ENCODE measurements at regions not wholly inside any gene's neighbourhood (a gene's known extent, or its start where the extent isn't known, plus 50 kb on each side); places are given as distances from the start of the nearest gene placed in this dataset.

DNA sequence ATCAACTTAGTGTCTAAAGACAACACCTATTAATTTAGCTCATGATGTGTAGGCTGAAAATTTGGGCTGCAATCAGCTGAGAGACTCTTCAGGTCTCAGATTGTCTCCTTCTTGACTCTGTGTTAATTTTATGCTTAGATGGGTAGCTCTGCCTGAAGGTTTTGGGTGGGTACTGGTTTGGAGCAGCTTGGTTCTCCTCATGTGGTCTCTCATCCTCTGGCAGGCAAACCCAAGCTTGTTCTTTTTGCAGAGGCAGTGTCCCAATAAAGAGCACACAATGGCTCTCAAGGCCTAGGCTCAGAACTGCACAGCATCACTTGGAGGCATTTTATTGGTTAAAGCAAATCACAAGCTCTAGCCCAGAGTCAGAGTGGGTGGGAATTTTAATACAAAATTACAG lies 280.6 kb downstream of the BTBD3 start:
- no peaks in the 10 kb centered on the region for H3K9me3 Mint-ChIP-seq
- no peaks in the 10 kb centered on the region for H3K36me3 Mint-ChIP-seq (ENCODE audit: low read depth)
- no peak overlapping the region for H3K27ac Mint-ChIP-seq
- H3K4me1 Mint-ChIP-seq (ENCODE audit: low read depth), result peaks cover 9% of the 10 kb centered on the region
- intact Hi-C loops (cut with micrococcal nuclease), result no loop called here
- no peaks in the 10 kb centered on the region for H3K27me3 Mint-ChIP-seq
- no peak overlapping the region for H3K4me3 Mint-ChIP-seq

DNA sequence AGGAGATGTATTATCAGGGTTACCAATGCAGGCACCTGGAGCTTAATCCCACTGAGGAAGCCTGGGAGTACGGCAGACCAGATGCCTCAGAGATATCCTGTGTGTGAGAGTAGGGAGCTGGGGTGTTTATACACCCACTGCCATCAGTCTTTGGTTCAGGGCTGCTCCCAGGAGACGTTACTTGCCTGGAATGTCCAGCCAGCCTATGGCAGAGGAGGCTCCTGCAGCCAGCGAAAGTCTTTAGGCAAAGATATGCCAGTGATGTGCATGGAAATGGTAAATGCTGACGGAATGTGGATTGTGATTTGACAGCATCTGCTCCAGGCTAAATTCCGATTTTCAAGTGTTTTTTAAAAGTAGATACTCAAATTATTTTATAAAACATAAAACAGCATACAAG lies 282.0 kb downstream of the BTBD3 start:
- intact Hi-C loops (cut with micrococcal nuclease), result no loop called here
- Mint-ChIP-seq H3K36me3 (ENCODE audit: low read depth) (no peaks in the 10 kb centered on the region), H3K4me1 (ENCODE audit: low read depth) (peaks cover 9% of the 10 kb centered on the region)

DNA sequence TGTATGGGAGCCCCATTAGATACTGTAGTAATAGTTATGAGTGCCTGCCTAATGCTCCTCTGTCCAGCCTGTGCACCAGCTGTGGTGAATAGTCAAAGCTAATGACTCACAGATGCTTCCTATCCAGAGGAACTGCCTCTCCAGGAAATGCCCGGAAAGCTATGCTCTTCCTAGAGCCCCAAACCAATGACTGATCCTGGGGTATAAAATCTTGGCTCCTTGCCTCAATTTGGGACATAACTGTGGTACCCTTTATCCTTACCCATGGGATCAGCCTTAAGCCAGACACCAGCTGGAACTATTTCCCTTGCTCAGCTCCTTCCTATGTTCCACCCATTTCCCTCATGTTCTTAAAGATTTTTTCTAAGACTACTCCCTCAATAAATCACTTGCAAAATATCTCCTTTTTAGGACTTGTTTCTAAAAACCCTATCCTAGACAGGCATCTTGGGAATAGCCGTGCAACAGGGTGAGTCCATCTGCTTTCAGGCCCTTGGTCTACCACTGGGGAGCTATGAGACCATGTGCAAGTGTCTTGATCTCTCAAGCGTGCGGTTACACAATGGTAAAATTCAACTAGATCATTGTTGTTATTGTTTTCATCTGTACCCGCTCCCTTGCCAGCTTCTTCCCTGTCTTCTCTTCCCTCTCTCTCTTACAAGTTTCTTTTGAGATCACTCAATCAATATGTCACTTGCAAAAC lies 283.7 kb downstream of the BTBD3 start:
- Mint-ChIP-seq H3K9me3 (no peaks in the 10 kb centered on the region), H3K36me3 (ENCODE audit: low read depth) (no peaks in the 10 kb centered on the region), H3K4me1 (ENCODE audit: low read depth) (peaks cover 9% of the 10 kb centered on the region), H3K27ac (no peak overlapping the region), H3K4me3 (no peak overlapping the region), H3K27me3 (no peaks in the 10 kb centered on the region)
- intact Hi-C loops (cut with micrococcal nuclease), result no loop called here

More for the DNA sequence above, 282.0 kb downstream of the BTBD3 start:
- Mint-ChIP-seq H3K9me3 (no peaks in the 10 kb centered on the region), H3K27me3 (no peaks in the 10 kb centered on the region), H3K27ac (no peak overlapping the region), H3K4me3 (no peak overlapping the region)

DNA sequence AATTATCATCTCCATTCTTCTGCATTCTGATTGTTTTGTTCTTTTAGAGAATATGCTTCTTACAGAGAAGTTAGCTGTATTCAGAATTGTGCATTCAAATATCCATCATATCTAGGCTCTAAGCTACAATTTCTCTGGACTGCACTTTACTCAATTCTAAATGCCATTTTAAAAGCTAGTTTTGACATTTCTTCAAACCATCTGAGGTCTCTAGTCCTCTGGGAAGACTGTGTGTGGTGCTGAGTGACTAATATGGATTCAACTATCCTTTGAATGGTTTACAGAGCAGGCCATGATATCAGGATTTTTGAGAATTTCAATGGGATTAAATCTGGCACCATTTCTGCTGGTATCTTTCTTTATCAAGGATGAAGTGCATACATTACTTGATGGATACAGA lies 285.7 kb downstream of the BTBD3 start:
- peaks cover 6% of the 10 kb centered on the region for H3K4me1 Mint-ChIP-seq (ENCODE audit: low read depth)
- H3K27me3 Mint-ChIP-seq, result no peaks in the 10 kb centered on the region
- H3K9me3 Mint-ChIP-seq, result no peaks in the 10 kb centered on the region
- intact Hi-C loops (cut with micrococcal nuclease), result no loop called here
- no peaks in the 10 kb centered on the region for H3K36me3 Mint-ChIP-seq (ENCODE audit: low read depth)
- no peak overlapping the region for H3K27ac Mint-ChIP-seq
- no peak overlapping the region for H3K4me3 Mint-ChIP-seq

DNA sequence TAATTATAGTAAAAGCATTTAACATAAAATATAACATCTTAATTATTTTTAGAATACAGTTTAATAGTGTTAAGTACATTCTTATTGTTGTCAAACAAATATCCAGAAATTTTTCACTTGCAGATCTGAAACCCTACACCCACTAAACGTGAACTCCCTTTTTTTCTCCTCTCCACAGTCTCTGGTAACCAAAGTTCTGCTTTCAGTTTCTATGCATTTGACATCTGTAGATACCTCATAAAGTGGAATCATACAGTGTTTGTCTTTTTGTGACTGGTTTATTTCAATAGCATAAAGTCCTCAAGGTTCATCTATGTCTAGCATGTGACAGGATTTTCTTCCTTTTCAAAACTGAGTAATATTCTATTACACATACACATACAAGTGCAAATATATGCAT lies 286.3 kb downstream of the BTBD3 start:
- H3K27me3 Mint-ChIP-seq, result no peaks in the 10 kb centered on the region
- intact Hi-C loops (cut with micrococcal nuclease), result no loop called here
- H3K4me1 Mint-ChIP-seq (ENCODE audit: low read depth), result no peaks in the 10 kb centered on the region
- no peak overlapping the region for H3K4me3 Mint-ChIP-seq
- H3K36me3 Mint-ChIP-seq (ENCODE audit: low read depth), result no peaks in the 10 kb centered on the region
- no peaks in the 10 kb centered on the region for H3K9me3 Mint-ChIP-seq
- H3K27ac Mint-ChIP-seq, result no peak overlapping the region

DNA sequence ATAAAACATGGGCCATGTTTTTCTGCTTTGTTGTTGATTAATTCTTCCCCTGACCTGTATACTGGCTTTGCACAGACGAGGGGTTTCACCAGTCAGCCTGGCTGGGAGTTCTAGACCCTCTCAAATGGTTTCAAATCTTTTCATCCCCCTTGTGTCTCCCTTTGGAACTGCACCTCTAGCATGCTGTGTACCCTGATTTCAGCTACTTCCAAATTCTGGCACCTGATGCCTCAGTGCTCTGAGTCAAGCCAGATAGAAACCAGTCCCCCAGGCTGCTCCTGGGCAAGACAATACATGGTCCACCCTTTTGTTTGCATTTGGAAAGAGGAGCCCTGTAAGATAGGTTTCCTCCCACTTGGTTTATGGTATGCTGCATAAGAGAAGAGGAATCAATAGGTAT lies 290.2 kb downstream of the BTBD3 start:
- intact Hi-C loops (cut with micrococcal nuclease), result loop anchor here (2.0 to 5.0 kb wide), 2 partner anchors 195 to 531 kb away; no protein-coding TSS in a partner anchor
- Mint-ChIP-seq H3K9me3 (no peaks in the 10 kb centered on the region), H3K4me3 (no peak overlapping the region), H3K27me3 (no peaks in the 10 kb centered on the region), H3K36me3 (ENCODE audit: low read depth) (no peaks in the 10 kb centered on the region), H3K4me1 (ENCODE audit: low read depth) (no peaks in the 10 kb centered on the region), H3K27ac (no peak overlapping the region)

DNA sequence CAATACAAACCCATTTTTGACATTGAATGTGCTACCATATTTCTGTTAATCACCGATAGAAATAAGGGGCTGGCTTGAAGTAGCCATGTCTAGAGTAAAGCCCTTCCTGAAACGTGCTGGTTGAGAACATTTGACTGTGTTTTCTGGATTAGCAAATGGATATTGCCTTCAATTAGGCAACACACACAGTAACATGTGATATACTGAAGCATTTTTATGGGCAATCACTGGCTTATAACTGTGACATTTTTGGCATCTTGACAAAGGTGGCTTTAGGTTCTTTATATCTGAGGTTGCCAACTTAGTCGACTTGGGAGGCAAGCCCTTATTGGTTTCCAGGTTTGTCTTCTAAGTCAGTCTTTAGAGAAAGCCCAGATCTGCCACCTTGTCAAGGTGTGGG lies 292.9 kb downstream of the BTBD3 start:
- Mint-ChIP-seq H3K27ac (no peak overlapping the region), H3K27me3 (no peaks in the 10 kb centered on the region), H3K4me3 (no peak overlapping the region), H3K9me3 (no peaks in the 10 kb centered on the region), H3K4me1 (ENCODE audit: low read depth) (no peaks in the 10 kb centered on the region), H3K36me3 (ENCODE audit: low read depth) (no peaks in the 10 kb centered on the region)
- intact Hi-C loops (cut with micrococcal nuclease), result no loop called here

DNA sequence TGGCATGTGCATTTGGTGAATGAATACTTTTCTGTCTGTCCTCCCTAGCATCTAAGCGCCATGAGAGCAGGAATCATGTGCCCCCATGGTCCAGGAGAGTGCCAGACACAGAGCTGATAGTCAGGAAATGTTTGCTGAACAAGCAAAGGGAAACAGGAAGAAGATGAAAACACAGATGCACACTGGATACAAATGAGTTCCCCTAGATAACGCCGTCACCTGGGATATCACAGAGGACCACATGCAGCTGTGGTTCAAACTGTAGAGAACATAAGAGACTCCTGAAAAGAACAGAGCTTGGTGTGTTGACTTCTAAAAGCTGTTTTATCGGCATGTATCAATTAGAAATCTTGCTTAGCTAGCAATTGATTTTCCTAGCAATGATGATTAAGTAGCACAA lies 293.7 kb downstream of the BTBD3 start:
- intact Hi-C loops (cut with micrococcal nuclease), result no loop called here
- no peaks in the 10 kb centered on the region for H3K27me3 Mint-ChIP-seq
- H3K36me3 Mint-ChIP-seq (ENCODE audit: low read depth), result no peaks in the 10 kb centered on the region
- H3K4me1 Mint-ChIP-seq (ENCODE audit: low read depth), result no peaks in the 10 kb centered on the region
- no peak overlapping the region for H3K4me3 Mint-ChIP-seq
- H3K9me3 Mint-ChIP-seq, result no peaks in the 10 kb centered on the region
- H3K27ac Mint-ChIP-seq, result no peak overlapping the region

DNA sequence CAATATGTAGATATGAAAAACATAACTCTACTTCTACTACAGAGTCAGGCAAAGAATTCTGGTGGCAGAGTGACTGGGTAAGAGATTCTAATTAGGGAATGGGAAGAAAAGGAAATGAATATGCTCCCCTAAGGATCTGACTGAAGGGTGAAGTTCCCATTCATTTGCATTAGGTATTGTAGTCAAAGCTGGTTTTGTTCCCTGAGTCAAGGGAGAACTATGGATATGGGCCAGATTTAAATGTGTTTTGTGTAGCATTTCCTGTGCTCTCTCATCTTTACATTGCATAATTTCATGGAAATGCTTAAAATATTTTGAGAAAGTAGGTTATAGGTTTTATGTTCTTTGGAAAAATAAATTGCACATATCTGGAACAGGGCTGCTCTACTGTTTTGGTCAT lies 299.7 kb downstream of the BTBD3 start:
- H3K4me3 Mint-ChIP-seq, result no peak overlapping the region
- no peaks in the 10 kb centered on the region for H3K4me1 Mint-ChIP-seq (ENCODE audit: low read depth)
- H3K27ac Mint-ChIP-seq, result no peak overlapping the region
- intact Hi-C loops (cut with micrococcal nuclease), result no loop called here
- H3K36me3 Mint-ChIP-seq (ENCODE audit: low read depth), result no peaks in the 10 kb centered on the region
- no peaks in the 10 kb centered on the region for H3K27me3 Mint-ChIP-seq
- no peaks in the 10 kb centered on the region for H3K9me3 Mint-ChIP-seq

DNA sequence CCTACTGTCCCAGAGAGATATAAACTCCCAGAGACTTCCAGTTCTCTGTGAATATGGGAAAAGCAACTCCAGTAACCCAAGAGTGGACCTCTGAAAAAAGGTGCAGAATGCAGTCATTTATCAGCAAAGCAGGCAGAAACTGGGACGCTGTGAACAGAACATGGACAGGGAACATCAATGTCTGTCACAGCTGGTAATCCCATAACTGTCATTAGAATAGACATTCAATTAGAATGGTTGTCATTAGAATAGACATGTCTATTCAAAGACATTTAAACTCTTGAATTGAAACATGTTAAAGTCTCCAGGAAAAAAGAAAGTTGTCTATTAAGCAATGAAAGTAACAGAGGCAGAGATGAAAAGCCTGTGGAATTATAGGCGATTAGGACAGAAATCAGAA lies 302.1 kb downstream of the BTBD3 start:
- no peak overlapping the region for H3K27ac Mint-ChIP-seq
- no peaks in the 10 kb centered on the region for H3K27me3 Mint-ChIP-seq
- intact Hi-C loops (cut with micrococcal nuclease), result no loop called here

DNA sequence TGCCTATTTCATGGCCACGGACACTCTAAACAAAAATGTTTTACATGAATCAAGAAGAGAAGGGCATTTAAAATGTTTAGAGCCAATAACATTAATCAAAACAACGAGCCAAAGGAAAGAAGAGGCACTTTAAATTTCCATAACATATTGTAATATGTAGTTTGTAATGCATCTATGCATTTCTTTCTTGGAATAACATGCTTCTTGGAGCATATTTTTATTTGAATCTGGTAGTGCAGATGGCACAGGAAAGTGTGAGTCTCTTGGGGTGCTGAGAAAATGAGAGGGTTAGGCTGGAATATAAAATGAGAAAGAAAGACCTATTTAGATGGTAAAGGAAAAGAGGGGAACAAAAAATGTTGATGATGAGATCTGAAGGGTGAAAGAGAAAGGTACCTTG lies 305.4 kb downstream of the BTBD3 start:
- Mint-ChIP-seq H3K4me1 (ENCODE audit: low read depth) (no peaks in the 10 kb centered on the region), H3K36me3 (ENCODE audit: low read depth) (no peaks in the 10 kb centered on the region), H3K27me3 (no peaks in the 10 kb centered on the region), H3K27ac (no peak overlapping the region), H3K9me3 (no peaks in the 10 kb centered on the region), H3K4me3 (no peak overlapping the region)
- intact Hi-C loops (cut with micrococcal nuclease), result no loop called here

More for the DNA sequence above, 302.1 kb downstream of the BTBD3 start:
- Mint-ChIP-seq H3K4me3 (no peak overlapping the region), H3K4me1 (ENCODE audit: low read depth) (no peaks in the 10 kb centered on the region), H3K36me3 (ENCODE audit: low read depth) (no peaks in the 10 kb centered on the region), H3K9me3 (no peaks in the 10 kb centered on the region)

DNA sequence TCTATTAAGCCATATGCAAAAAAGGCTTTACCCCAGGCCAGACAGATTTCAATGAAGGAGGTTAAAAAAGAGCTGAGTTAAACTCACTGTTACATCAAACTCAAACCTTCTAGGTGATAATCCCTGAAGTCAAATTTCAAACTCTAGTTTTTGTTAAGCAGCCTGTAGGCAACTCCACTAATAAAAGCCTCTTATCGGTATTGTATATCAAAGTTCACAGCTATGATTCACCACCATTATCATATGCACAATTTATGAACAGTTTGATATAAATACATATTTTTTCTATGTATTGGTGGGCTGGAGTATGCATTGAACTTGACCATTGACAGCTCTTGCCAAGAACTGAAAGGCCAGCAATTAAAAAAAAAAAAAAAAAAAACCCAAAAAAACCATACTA lies 308.2 kb downstream of the BTBD3 start:
- no peaks in the 10 kb centered on the region for H3K9me3 Mint-ChIP-seq
- intact Hi-C loops (cut with micrococcal nuclease), result no loop called here
- no peaks in the 10 kb centered on the region for H3K36me3 Mint-ChIP-seq (ENCODE audit: low read depth)
- no peaks in the 10 kb centered on the region for H3K4me1 Mint-ChIP-seq (ENCODE audit: low read depth)
- H3K27me3 Mint-ChIP-seq, result no peaks in the 10 kb centered on the region
- no peak overlapping the region for H3K27ac Mint-ChIP-seq
- H3K4me3 Mint-ChIP-seq, result no peak overlapping the region

DNA sequence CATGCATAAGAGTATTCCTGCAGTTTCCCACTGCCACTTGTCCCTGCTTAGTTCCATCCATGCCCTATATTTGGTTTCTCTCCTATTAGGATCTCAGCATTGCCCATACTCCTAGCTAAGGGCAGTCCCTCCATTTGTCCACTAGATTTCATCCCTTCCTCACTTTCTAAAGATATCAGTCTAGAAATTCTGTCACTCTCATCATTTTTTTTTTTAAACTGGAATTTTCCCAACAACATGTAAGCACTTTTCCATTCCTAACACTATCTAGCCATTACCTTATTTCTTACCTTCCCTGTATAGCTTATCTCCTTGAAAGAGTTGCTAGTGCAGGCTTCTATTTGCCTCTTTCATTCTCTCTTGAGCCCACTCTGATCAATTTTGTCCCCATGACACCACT lies 312.2 kb downstream of the BTBD3 start:
- H3K27ac Mint-ChIP-seq, result no peak overlapping the region
- H3K9me3 Mint-ChIP-seq, result no peaks in the 10 kb centered on the region
- no peaks in the 10 kb centered on the region for H3K4me1 Mint-ChIP-seq (ENCODE audit: low read depth)
- H3K36me3 Mint-ChIP-seq (ENCODE audit: low read depth), result no peaks in the 10 kb centered on the region
- H3K4me3 Mint-ChIP-seq, result no peak overlapping the region
- no peaks in the 10 kb centered on the region for H3K27me3 Mint-ChIP-seq
- intact Hi-C loops (cut with micrococcal nuclease), result no loop called here

DNA sequence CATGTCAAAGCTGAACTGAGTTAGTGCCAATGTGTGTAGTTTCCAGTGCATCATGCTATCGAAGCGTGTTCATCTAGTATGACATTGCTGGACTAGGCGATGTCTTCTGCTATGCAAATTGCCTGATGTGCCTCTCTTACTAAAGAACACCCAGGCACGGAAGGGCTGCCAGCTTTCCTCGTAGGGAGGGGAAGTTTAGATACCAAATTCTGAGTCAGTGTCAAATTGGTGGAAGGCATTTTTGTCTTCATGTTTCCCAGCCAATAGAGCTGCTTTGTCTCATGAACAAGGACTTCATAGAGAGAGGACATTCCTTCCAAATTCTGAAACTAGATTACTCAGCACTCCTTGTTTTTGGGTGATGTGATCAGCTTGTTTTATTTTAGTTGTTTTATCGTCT lies 320.1 kb downstream of the BTBD3 start:
- Mint-ChIP-seq H3K4me3 (no peak overlapping the region), H3K27ac (no peak overlapping the region), H3K27me3 (no peaks in the 10 kb centered on the region), H3K36me3 (ENCODE audit: low read depth) (no peaks in the 10 kb centered on the region), H3K4me1 (ENCODE audit: low read depth) (no peaks in the 10 kb centered on the region), H3K9me3 (no peaks in the 10 kb centered on the region)
- intact Hi-C loops (cut with micrococcal nuclease), result no loop called here

DNA sequence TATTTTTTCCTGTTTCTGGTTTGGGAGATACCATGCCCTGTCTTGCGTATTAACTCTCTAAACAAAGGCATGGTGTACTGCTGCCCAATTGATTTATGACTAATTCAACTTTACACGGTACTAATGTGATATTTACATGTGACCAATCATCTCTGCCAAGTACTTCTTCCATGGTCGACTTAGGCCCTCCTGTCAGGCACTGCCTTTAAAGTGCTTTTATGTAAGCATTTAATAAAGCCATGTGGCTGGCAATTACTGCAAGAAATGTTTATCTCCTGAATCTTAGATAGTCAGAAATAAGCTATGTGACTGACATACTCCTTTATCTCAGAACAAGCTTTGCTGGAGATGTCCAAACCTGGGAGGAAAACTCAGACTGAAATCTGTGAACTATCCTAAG lies 323.4 kb downstream of the BTBD3 start:
- Mint-ChIP-seq H3K27ac (no peak overlapping the region), H3K9me3 (peaks cover 8% of the 10 kb centered on the region), H3K4me3 (no peak overlapping the region), H3K27me3 (no peaks in the 10 kb centered on the region), H3K36me3 (ENCODE audit: low read depth) (no peaks in the 10 kb centered on the region), H3K4me1 (ENCODE audit: low read depth) (no peaks in the 10 kb centered on the region)
- intact Hi-C loops (cut with micrococcal nuclease), result no loop called here
